WTC11 (cell line): ENCODE measurements at regions not wholly inside any gene's neighbourhood (a gene's known extent, or its start where the extent isn't known, plus 50 kb on each side); places are given as distances from the start of the nearest gene placed in this dataset.

ENCODE experiments used
- CTCF ChIP-seq: fragments of 200-600 bp; IDR thresholded peaks from 2 replicates; pipeline ENCODE4 v1.8.0; 2022; ENCODE audit warnings: antibody characterized with exemption
- NFYB ChIP-seq: sonication (generic); formaldehyde crosslinking; conservative IDR thresholded peaks from 2 replicates; pipeline ENCODE4 v1.8.0; 2022; ENCODE audit warnings: low read depth, missing genetic modification reagents

- TF ChIP-seq CTCF (no peak), NFYB (no peak)
These were observed 235.1 kb upstream of the PRR16 start for GRCh38 chr5:120229036-120229435.
